HG03469 (cell line): ENCODE measurements at regions not wholly inside any gene's neighbourhood (a gene's known extent, or its start where the extent isn't known, plus 50 kb on each side); places are given as distances from the start of the nearest gene placed in this dataset.

Source experiments
- ATAC-seq: cut with Tn5 transposase; IDR thresholded peaks from one replicate; pipeline ENCODE4 v1.9.1; 2021; ENCODE audit warnings: mild to moderate bottlenecking, moderate library complexity, moderate number of reproducible peaks; ENCODE audit not compliant: unreplicated experiment

GRCh38 chr2:120863661-120864320 lies 128.1 kb downstream of the GLI2 start:
- ATAC-seq = no peak

- no peak for ATAC-seq
Observed at GRCh38 chr2:120864981-120865380, 129.3 kb downstream of the GLI2 start.

- no peak for ATAC-seq
Observed at GRCh38 chr2:120865656-120866055, 130.0 kb downstream of the GLI2 start.

- ATAC-seq = no peak
Observed at GRCh38 chr2:120866071-120866470, 130.4 kb downstream of the GLI2 start.

- no peak for ATAC-seq
Observed at GRCh38 chr2:120866483-120867140, 130.9 kb downstream of the GLI2 start.

- ATAC-seq = no peak
Observed at GRCh38 chr2:120867290-120868241, 131.9 kb downstream of the GLI2 start.

GRCh38 chr2:120868366-120868765 lies 132.7 kb downstream of the GLI2 start:
- ATAC-seq = no peak

GRCh38 chr2:120869036-120869729 lies 133.5 kb downstream of the GLI2 start:
- ATAC-seq = no peak

GRCh38 chr2:120869730-120870466 lies 134.2 kb downstream of the GLI2 start:
- ATAC-seq = no peak

- ATAC-seq = no peak
Observed at GRCh38 chr2:120870467-120870788, 134.8 kb downstream of the GLI2 start.

GRCh38 chr2:120871016-120871635 lies 135.5 kb downstream of the GLI2 start:
- ATAC-seq = no peak

GRCh38 chr2:120871881-120872620 lies 136.4 kb downstream of the GLI2 start:
- ATAC-seq = no peak

- no peak for ATAC-seq
Observed at GRCh38 chr2:120873958-120874887, 138.6 kb downstream of the GLI2 start.

- ATAC-seq = no peak
Observed at GRCh38 chr2:120874888-120875275, 139.2 kb downstream of the GLI2 start.

GRCh38 chr2:120875431-120875830 lies 139.8 kb downstream of the GLI2 start:
- no peak for ATAC-seq

GRCh38 chr2:120876526-120877280 lies 141.0 kb downstream of the GLI2 start:
- ATAC-seq = no peak

GRCh38 chr2:120877409-120877808 lies 141.7 kb downstream of the GLI2 start:
- no peak for ATAC-seq

- ATAC-seq = no peak
Observed at GRCh38 chr2:120878970-120879369, 143.3 kb downstream of the GLI2 start.
